GM13977 (cell line): ENCODE measurements at regions not wholly inside any gene's neighbourhood (a gene's known extent, or its start where the extent isn't known, plus 50 kb on each side); places are given as distances from the start of the nearest gene placed in this dataset.

Source experiments
- DNase-seq: peaks from one replicate; pipeline ENCODE4 v3.0.0; 2012; ENCODE audit warnings: low spot score
- in situ Hi-C: fragments of 300-500 bp; cut with MboI; formaldehyde crosslinking; loops from one replicate; pipeline ENCODE4 v1.12.0; 2022; ENCODE audit warnings: low sequenced_read_pairs, low pct_unique_long_range_greater_than_20kb, mixed read lengths, inconsistent platforms; ENCODE audit not compliant: unreplicated experiment
- TF ChIP-seq, protein P1 (sequence below): IDR thresholded peaks from 2 replicates; pipeline ENCODE4 v1.5.1; 2012; ENCODE audit warnings: mild to moderate bottlenecking, control low read depth; ENCODE audit not compliant: insufficient read depth; ENCODE audit errors: extremely low read depth, missing control alignments

DNA sequence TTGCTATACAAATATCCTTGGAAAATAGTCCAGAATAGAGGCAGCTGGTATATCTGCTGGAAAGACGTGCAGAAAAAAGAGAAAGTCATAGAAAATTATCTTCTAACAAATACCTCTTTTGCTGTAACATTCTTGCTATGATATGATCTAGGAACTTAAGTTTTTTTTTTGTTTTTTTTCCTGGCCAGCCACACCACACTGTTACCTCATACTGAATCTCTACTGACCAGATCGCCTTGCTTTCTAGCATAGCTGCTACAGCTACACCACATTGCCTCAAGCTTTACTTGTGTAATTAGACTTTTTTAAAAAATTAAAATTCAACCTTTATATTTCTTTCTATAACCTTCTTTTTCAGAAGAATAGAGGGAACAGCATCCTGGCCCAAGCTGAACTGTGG is 142.2 kb upstream of the PRLR start:
- no peak for DNase-seq
- in situ Hi-C loops, result no loop called here
- TF ChIP-seq, protein P1, sequence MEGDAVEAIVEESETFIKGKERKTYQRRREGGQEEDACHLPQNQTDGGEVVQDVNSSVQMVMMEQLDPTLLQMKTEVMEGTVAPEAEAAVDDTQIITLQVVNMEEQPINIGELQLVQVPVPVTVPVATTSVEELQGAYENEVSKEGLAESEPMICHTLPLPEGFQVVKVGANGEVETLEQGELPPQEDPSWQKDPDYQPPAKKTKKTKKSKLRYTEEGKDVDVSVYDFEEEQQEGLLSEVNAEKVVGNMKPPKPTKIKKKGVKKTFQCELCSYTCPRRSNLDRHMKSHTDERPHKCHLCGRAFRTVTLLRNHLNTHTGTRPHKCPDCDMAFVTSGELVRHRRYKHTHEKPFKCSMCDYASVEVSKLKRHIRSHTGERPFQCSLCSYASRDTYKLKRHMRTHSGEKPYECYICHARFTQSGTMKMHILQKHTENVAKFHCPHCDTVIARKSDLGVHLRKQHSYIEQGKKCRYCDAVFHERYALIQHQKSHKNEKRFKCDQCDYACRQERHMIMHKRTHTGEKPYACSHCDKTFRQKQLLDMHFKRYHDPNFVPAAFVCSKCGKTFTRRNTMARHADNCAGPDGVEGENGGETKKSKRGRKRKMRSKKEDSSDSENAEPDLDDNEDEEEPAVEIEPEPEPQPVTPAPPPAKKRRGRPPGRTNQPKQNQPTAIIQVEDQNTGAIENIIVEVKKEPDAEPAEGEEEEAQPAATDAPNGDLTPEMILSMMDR, result no peak

- DNase-seq, result no peak
- in situ Hi-C loops, result no loop called here
- TF ChIP-seq, protein P1, result no peak
These were observed 141.7 kb upstream of the PRLR start for GRCh38 chr5:35371951-35372426.

DNA sequence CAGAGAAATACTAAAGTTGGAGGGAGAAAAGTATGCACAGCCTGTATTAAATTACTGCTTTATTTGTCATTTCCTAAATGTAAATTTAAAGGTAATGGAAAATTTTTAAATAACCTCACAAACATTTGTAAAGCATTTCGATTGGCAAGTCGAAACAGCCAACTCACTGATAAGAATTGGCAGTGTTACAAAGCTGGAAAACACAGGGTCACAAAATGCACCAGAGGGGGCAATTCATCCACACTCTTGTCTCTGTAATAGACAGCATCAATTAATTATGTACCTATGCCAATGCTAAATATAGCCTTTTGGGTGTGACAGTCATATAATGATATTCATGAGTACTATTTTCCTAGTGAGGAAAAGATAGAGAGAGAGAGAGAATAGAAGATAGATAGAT is 140.6 kb upstream of the PRLR start:
- in situ Hi-C loops, result no loop called here
- TF ChIP-seq, protein P1, result no peak
- DNase-seq, result no peak

DNA sequence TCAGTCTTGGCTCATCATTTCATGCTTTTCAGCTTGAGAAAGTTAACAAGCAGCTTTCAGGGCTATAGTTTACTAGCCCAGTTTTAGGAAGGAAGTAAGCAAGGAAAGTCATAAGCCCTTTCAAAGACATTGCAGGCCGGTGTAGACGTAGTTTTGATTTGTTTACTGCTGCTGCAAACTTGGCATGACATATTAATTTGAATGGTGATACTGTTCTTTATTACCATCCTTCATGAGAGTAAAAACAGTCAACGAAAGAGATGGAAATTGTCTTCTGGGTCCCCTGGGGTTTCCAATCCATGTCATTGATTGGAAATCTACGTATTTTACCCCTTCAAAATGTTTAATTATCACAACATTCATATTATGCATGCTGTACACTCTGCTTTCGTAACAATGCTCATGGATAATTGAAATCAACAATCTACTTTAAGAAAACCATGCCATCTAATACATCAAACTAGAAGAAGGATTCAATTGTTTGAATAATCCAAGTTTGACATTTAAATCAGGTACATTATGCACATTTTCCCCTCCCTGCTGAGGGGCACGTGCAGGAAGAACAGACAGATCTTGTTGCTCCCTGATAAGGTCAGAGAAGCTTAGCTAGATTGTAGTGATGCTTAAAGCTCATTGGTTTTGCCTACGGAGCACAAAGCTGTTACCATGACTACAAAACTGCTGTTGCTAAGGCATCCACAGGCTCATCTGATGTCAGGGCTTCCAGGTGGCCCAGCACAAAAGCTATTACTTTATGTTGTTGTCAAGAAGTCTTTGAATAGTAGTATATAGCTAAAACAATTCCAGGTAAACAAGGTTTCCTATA is 139.9 kb upstream of the PRLR start:
- DNase-seq, result no peak
- in situ Hi-C loops, result no loop called here
- TF ChIP-seq, protein P1, result no peak

GRCh38 chr5:35367526-35367925 is 137.2 kb upstream of the PRLR start:
- TF ChIP-seq, protein P1, result no peak
- in situ Hi-C loops, result no loop called here
- DNase-seq, result no peak

GRCh38 chr5:35365758-35366157 is 135.5 kb upstream of the PRLR start:
- TF ChIP-seq, protein P1, result no peak
- in situ Hi-C loops, result no loop called here
- no peak for DNase-seq
